ENCODE measurements at regions not wholly inside any gene's neighbourhood (a gene's known extent, or its start where the extent isn't known, plus 50 kb on each side); places are given as distances from the start of the nearest gene placed in this dataset.

DNA sequence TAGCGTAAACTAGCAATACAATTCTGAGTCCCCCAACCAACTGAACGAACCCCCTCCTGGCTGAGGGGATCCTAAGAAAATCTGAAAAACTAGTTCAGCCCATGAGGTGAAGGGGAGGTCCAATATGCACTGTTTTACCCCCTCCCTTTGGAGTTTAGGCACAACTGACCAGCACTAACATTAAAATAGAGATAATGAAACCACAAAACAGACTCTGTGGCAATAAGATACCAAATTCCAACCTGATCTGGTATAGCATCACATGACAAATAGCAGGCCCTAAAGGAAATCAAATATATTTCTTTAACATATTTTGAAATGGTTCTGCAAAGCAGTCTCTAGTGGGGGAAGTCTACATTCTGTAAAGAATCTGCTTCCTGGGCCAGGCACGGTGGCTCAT, 522.5 kb downstream of the TYW1 start:
- Histone ChIP-seq H3K4me3 (no peak overlapping the region), H3K4me1 (no peaks in the 10 kb centered on the region), H3K27ac (no peak overlapping the region), H3K36me3 (no peaks in the 10 kb centered on the region), H3K9ac (ENCODE audit: low read depth in 2 of 2, low read length in 2 of 2) (no peak overlapping the region), H3K9me3 (no peaks in the 10 kb centered on the region), H3K27me3 (no peaks in the 10 kb centered on the region)
- TF ChIP-seq, protein P1, sequence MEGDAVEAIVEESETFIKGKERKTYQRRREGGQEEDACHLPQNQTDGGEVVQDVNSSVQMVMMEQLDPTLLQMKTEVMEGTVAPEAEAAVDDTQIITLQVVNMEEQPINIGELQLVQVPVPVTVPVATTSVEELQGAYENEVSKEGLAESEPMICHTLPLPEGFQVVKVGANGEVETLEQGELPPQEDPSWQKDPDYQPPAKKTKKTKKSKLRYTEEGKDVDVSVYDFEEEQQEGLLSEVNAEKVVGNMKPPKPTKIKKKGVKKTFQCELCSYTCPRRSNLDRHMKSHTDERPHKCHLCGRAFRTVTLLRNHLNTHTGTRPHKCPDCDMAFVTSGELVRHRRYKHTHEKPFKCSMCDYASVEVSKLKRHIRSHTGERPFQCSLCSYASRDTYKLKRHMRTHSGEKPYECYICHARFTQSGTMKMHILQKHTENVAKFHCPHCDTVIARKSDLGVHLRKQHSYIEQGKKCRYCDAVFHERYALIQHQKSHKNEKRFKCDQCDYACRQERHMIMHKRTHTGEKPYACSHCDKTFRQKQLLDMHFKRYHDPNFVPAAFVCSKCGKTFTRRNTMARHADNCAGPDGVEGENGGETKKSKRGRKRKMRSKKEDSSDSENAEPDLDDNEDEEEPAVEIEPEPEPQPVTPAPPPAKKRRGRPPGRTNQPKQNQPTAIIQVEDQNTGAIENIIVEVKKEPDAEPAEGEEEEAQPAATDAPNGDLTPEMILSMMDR (IDR thresholded peaks at IDR 0.05) = no peak
- intact Hi-C loops (cut with DNase I) = no loop called here
- DNase-seq = no peak

DNA sequence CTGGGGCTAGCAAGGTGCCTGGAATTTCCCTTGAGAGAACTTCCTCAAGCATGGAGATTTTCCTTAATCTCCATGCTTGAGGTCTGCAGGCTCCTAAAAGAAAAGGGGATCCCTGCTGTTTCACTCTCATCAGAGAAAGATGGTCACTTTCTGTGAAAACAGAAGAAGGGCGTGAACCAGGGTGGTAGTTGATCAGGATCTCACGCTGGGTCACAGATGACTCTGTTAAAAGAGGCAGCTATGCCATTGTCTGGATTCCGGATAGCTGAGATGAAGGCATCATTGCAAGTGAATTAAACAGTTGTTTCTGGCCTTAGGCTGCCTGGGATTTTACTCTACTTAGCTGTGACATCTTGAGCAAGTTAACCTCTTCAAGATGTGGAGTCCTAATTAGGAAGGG, 525.9 kb downstream of the TYW1 start:
- no peak for DNase-seq
- TF ChIP-seq, protein P1 (IDR thresholded peaks at IDR 0.05) = no peak
- Histone ChIP-seq H3K9ac (ENCODE audit: low read depth in 2 of 2, low read length in 2 of 2) (no peak overlapping the region), H3K27ac (no peak overlapping the region), H3K9me3 (no peaks in the 10 kb centered on the region), H3K36me3 (no peaks in the 10 kb centered on the region), H3K4me3 (no peak overlapping the region), H3K27me3 (no peaks in the 10 kb centered on the region), H3K4me1 (no peaks in the 10 kb centered on the region)
- intact Hi-C loops (cut with DNase I) = no loop called here

DNA sequence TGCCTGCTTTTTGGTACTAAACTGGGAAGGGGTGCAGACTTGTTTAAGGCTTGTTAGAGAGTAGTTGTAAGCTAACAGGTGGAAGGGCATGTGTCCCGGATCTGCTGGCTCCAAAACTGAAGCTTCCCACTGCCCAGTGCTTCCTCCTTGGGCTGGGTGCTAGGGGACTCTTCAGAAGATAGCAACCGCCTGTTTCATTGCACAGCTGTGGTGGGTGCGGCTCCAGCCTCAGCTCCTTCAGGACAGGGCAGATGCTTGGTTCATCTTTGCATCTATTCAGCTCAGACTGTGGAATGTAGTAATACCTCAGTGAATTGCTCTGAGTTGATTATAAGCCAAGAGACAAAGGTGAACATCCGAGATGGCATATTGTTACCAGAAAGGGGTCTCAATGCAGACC, 527.1 kb downstream of the TYW1 start:
- H3K27ac ChIP-seq = no peak overlapping the region
- DNase-seq = no peak
- intact Hi-C loops (cut with DNase I) = no loop called here
- H3K9me3 ChIP-seq = no peaks in the 10 kb centered on the region
- no peaks in the 10 kb centered on the region for H3K27me3 ChIP-seq
- H3K4me3 ChIP-seq = no peak overlapping the region
- H3K4me1 ChIP-seq = no peaks in the 10 kb centered on the region
- TF ChIP-seq, protein P1 (IDR thresholded peaks at IDR 0.05) = no peak
- H3K9ac ChIP-seq (ENCODE audit: low read depth in 2 of 2, low read length in 2 of 2) = no peak overlapping the region
- H3K36me3 ChIP-seq = no peaks in the 10 kb centered on the region

DNA sequence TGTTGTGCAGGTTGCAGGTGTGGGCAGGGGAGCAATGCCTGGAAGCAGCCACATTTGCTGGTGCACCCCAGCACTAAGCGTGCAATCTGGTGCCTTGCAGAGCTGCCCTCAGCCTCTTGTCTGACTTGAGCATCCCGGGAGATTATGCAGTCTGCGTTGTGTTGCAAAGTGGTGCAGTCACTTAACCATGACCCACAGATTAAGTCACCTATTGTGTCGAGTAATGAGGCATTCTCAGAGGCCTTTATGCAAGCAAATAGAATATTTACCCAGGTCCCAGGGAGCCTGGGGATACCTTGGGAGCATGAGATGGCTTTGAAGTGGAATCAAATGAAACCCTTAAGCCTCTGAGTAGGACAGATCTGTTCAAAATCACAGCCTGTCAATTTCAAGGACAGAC, 529.0 kb downstream of the TYW1 start:
- DNase-seq = no peak

DNA sequence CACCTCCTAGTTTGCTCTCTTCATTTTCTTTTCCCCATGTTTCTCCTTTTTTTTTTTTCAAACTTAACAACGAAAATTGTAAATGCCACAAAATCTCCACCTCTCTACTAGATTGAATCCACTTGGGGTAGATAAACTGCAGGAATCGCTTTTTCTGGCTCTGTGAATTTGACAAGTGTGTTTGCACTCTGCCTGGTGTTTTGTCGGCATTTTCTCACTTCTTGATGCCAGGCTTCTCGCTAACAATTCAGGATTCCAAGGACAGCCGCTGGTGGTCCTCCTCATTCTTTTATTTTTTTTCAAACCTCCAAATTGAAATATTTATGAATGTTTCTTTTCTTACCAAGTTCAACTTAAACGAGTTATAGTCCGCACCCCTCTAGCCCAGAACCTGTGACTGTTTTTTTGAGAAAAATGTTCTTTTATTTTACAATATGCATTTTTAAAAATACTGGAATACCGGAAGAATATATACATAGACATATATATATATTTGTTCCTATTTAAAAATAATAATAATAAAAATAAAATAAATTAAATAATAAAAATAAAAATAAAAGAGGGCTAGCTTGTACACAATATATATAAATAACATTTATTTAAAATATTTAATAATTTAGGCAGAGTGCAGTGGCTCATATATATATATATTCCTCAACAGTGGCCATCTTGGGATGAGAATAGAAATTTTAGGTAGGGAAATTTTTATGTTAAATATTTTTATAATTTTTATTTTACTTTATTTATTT, 538.8 kb downstream of the TYW1 start:
- intact Hi-C loops (cut with DNase I) = no loop called here
- H3K4me3 ChIP-seq = no peak overlapping the region
- H3K9me3 ChIP-seq = no peaks in the 10 kb centered on the region
- H3K36me3 ChIP-seq = no peaks in the 10 kb centered on the region
- no peak for DNase-seq
- no peak overlapping the region for H3K27ac ChIP-seq
- no peaks in the 10 kb centered on the region for H3K4me1 ChIP-seq
- TF ChIP-seq, protein P1 (IDR thresholded peaks at IDR 0.05) = no peak
- H3K27me3 ChIP-seq = no peaks in the 10 kb centered on the region
- H3K9ac ChIP-seq (ENCODE audit: low read depth in 2 of 2, low read length in 2 of 2) = no peak overlapping the region

More for the DNA sequence above, 529.0 kb downstream of the TYW1 start:
- Histone ChIP-seq H3K4me1 (no peaks in the 10 kb centered on the region), H3K4me3 (no peak overlapping the region), H3K27me3 (no peaks in the 10 kb centered on the region), H3K36me3 (no peaks in the 10 kb centered on the region), H3K9ac (ENCODE audit: low read depth in 2 of 2, low read length in 2 of 2) (no peak overlapping the region), H3K27ac (no peak overlapping the region), H3K9me3 (no peaks in the 10 kb centered on the region)
- TF ChIP-seq, protein P1 (IDR thresholded peaks at IDR 0.05) = no peak
- intact Hi-C loops (cut with DNase I) = no loop called here

Data from colonic mucosa (tissue), 4 donors.